ENCODE measurements at regions not wholly inside any gene's neighbourhood (a gene's known extent, or its start where the extent isn't known, plus 50 kb on each side); places are given as distances from the start of the nearest gene placed in this dataset.

DNA sequence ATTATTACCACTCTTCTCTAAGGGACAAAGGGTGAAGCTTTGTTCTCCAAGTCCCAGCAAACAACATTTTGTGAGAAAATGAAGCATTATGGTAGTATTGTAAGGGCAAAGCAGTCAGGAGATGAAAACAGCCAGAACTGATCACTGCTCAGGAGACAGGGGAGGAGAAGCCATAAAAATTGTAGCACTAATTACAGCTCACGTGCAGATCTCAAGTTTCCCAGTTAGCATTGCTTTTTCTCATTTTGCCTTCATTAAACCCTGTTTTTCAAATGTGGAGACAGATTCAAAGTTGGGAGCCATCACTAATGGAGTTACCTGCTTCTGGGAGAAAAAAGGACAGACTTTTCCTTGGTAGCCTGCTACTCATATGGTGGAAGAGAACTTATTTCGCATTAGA, 210.9 kb upstream of the PDE10A start:
- no peak for TF ChIP-seq TAF1 (conservative IDR thresholded peaks at IDR 0.05)
- no peak for TF ChIP-seq GABPA (IDR thresholded peaks at IDR 0.05 in 1 of 2, conservative IDR thresholded peaks at IDR 0.05 in 1 of 2)
- TF ChIP-seq NR2F2 (IDR thresholded peaks at IDR 0.05) = no peak
- no peak for TF ChIP-seq FOXA1 (IDR thresholded peaks at IDR 0.05)
- no peak for TF ChIP-seq RAD21 (IDR thresholded peaks at IDR 0.05)
- TF ChIP-seq SP1 (IDR thresholded peaks at IDR 0.05) = no peak
- Histone ChIP-seq H3K27me3 (ENCODE audit: control insufficient read depth in 4 of 4, insufficient read depth in 4 of 4, low read length in 3 of 4) (peaks cover 0 to 2% (median 1%) of the 10 kb centered on the region in 4 donors), H3K4me3 (ENCODE audit: low read depth in 1 of 3, low read length in 3 of 3) (no peak overlapping the region), H3K9ac (ENCODE audit: low read depth in 1 of 2, low read length in 2 of 2) (no peak overlapping the region), H3K9me3 (ENCODE audit: control insufficient read depth in 4 of 4, low read length in 3 of 4) (peaks cover 0 to 6% (median 3%) of the 10 kb centered on the region in 4 donors), H3K27ac (ENCODE audit: low read depth in 1 of 2, low read length in 2 of 2) (no peak overlapping the region), H3K36me3 (ENCODE audit: control insufficient read depth in 4 of 4, insufficient read depth in 3 of 4, low read depth in 1 of 4, low read length in 3 of 4) (no peaks in the 10 kb centered on the region), H3K4me1 (ENCODE audit: control insufficient read depth in 4 of 4, insufficient read depth in 4 of 4, low read length in 3 of 4) (no peaks in the 10 kb centered on the region)
- DNase-seq (ENCODE audit: low spot score) = no peak
- WGBS = 73% methylated on average over 2 of the region's 2 CpGs

DNA sequence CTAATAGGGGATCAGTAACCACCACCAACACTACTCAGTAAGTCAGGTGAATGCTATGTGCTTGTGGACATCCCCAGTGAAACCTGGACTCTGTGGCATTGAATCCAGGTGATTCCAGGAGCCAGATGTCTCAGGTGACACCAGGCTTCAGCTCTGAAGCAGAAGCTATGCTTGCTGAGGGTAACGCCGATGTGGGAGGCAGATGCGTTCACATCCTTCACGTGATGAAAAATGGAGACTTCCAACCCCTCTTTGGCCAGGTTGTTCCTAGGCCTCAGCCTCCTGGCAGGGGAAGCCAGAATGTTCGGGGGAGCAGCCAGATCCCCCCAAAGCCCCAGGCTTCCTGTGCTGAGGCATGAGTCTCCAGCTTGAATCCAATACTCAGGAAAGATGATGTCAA, 209.8 kb upstream of the PDE10A start:
- H3K9me3 ChIP-seq (ENCODE audit: control insufficient read depth in 4 of 4, low read length in 3 of 4) = peaks cover 0 to 6% (median 3%) of the 10 kb centered on the region in 4 donors
- no peak overlapping the region for H3K4me3 ChIP-seq (ENCODE audit: low read depth in 1 of 3, low read length in 3 of 3)
- H3K27ac ChIP-seq (ENCODE audit: low read depth in 1 of 2, low read length in 2 of 2) = no peak overlapping the region
- H3K36me3 ChIP-seq (ENCODE audit: control insufficient read depth in 4 of 4, insufficient read depth in 3 of 4, low read depth in 1 of 4, low read length in 3 of 4) = no peaks in the 10 kb centered on the region
- no peak for DNase-seq (ENCODE audit: low spot score)
- 87% methylated on average over 5 of the region's 5 CpGs for WGBS
- no peak for TF ChIP-seq SP1 (IDR thresholded peaks at IDR 0.05)
- TF ChIP-seq, protein P1, sequence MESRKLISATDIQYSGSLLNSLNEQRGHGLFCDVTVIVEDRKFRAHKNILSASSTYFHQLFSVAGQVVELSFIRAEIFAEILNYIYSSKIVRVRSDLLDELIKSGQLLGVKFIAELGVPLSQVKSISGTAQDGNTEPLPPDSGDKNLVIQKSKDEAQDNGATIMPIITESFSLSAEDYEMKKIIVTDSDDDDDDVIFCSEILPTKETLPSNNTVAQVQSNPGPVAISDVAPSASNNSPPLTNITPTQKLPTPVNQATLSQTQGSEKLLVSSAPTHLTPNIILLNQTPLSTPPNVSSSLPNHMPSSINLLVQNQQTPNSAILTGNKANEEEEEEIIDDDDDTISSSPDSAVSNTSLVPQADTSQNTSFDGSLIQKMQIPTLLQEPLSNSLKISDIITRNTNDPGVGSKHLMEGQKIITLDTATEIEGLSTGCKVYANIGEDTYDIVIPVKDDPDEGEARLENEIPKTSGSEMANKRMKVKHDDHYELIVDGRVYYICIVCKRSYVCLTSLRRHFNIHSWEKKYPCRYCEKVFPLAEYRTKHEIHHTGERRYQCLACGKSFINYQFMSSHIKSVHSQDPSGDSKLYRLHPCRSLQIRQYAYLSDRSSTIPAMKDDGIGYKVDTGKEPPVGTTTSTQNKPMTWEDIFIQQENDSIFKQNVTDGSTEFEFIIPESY (IDR thresholded peaks at IDR 0.05) = no peak
- TF ChIP-seq, protein P2, sequence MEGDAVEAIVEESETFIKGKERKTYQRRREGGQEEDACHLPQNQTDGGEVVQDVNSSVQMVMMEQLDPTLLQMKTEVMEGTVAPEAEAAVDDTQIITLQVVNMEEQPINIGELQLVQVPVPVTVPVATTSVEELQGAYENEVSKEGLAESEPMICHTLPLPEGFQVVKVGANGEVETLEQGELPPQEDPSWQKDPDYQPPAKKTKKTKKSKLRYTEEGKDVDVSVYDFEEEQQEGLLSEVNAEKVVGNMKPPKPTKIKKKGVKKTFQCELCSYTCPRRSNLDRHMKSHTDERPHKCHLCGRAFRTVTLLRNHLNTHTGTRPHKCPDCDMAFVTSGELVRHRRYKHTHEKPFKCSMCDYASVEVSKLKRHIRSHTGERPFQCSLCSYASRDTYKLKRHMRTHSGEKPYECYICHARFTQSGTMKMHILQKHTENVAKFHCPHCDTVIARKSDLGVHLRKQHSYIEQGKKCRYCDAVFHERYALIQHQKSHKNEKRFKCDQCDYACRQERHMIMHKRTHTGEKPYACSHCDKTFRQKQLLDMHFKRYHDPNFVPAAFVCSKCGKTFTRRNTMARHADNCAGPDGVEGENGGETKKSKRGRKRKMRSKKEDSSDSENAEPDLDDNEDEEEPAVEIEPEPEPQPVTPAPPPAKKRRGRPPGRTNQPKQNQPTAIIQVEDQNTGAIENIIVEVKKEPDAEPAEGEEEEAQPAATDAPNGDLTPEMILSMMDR (IDR thresholded peaks at IDR 0.05; ENCODE audit: low read depth, low read length, missing input control) = no peak
- TF ChIP-seq EGR1 (IDR thresholded peaks at IDR 0.05; ENCODE audit: low read depth in 2 of 2) = no peak
- no peak for TF ChIP-seq NR2F2 (IDR thresholded peaks at IDR 0.05)
- TF ChIP-seq, protein P3, sequence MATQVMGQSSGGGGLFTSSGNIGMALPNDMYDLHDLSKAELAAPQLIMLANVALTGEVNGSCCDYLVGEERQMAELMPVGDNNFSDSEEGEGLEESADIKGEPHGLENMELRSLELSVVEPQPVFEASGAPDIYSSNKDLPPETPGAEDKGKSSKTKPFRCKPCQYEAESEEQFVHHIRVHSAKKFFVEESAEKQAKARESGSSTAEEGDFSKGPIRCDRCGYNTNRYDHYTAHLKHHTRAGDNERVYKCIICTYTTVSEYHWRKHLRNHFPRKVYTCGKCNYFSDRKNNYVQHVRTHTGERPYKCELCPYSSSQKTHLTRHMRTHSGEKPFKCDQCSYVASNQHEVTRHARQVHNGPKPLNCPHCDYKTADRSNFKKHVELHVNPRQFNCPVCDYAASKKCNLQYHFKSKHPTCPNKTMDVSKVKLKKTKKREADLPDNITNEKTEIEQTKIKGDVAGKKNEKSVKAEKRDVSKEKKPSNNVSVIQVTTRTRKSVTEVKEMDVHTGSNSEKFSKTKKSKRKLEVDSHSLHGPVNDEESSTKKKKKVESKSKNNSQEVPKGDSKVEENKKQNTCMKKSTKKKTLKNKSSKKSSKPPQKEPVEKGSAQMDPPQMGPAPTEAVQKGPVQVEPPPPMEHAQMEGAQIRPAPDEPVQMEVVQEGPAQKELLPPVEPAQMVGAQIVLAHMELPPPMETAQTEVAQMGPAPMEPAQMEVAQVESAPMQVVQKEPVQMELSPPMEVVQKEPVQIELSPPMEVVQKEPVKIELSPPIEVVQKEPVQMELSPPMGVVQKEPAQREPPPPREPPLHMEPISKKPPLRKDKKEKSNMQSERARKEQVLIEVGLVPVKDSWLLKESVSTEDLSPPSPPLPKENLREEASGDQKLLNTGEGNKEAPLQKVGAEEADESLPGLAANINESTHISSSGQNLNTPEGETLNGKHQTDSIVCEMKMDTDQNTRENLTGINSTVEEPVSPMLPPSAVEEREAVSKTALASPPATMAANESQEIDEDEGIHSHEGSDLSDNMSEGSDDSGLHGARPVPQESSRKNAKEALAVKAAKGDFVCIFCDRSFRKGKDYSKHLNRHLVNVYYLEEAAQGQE (IDR thresholded peaks at IDR 0.05) = no peak
- no peak for TF ChIP-seq FOXA1 (IDR thresholded peaks at IDR 0.05)
- no peak for TF ChIP-seq RAD21 (IDR thresholded peaks at IDR 0.05)
- H3K27me3 ChIP-seq (ENCODE audit: control insufficient read depth in 4 of 4, insufficient read depth in 4 of 4, low read length in 3 of 4) = peaks cover 0 to 2% (median 1%) of the 10 kb centered on the region in 4 donors
- H3K4me1 ChIP-seq (ENCODE audit: control insufficient read depth in 4 of 4, insufficient read depth in 4 of 4, low read length in 3 of 4) = no peaks in the 10 kb centered on the region
- no peak overlapping the region for H3K9ac ChIP-seq (ENCODE audit: low read depth in 1 of 2, low read length in 2 of 2)
